ENCODE measurements at regions not wholly inside any gene's neighbourhood (a gene's known extent, or its start where the extent isn't known, plus 50 kb on each side); places are given as distances from the start of the nearest gene placed in this dataset.

GRCh38 chr1:162944974-162945674, 84.1 kb upstream of the CCDC190 start:
- no peak for TF ChIP-seq TAF1 (IDR thresholded peaks at IDR 0.05; ENCODE audit: low read depth)
- TF ChIP-seq EGR1 (IDR thresholded peaks at IDR 0.05): no peak
- no peak for TF ChIP-seq EP300 (IDR thresholded peaks at IDR 0.05; ENCODE audit: borderline replicate concordance)
- TF ChIP-seq MAX (IDR thresholded peaks at IDR 0.05): no peak
- no peak for TF ChIP-seq RAD21 (IDR thresholded peaks at IDR 0.05; ENCODE audit: low read depth)
- no peak for TF ChIP-seq ZBTB7A (IDR thresholded peaks at IDR 0.05; ENCODE audit: low read depth)
- TF ChIP-seq TEAD4 (IDR thresholded peaks at IDR 0.05): no peak
- TF ChIP-seq USF1 (IDR thresholded peaks at IDR 0.05): no peak
- no peak for TF ChIP-seq TCF12 (IDR thresholded peaks at IDR 0.05; ENCODE audit: low read depth)
- TF ChIP-seq YY1 (IDR thresholded peaks at IDR 0.05; ENCODE audit: low read depth): no peak
- no peak for TF ChIP-seq CEBPB (IDR thresholded peaks at IDR 0.05)
- no peak for TF ChIP-seq NFIC (IDR thresholded peaks at IDR 0.05)
- no peak for TF ChIP-seq CREB1 (IDR thresholded peaks at IDR 0.05; ENCODE audit: low read depth)
- no peak for TF ChIP-seq FOXM1 (IDR thresholded peaks at IDR 0.05; ENCODE audit: borderline replicate concordance, low read depth)
- TF ChIP-seq REST (IDR thresholded peaks at IDR 0.05; ENCODE audit: low read depth): no peak

GRCh38 chr1:162943622-162944021, 82.6 kb upstream of the CCDC190 start:
- no peak for TF ChIP-seq EGR1 (IDR thresholded peaks at IDR 0.05)
- TF ChIP-seq USF1 (IDR thresholded peaks at IDR 0.05): no peak
- no peak for TF ChIP-seq YY1 (IDR thresholded peaks at IDR 0.05; ENCODE audit: low read depth)
- peak; percentile 12; the same call in 1 of the 2 replicates for TF ChIP-seq RAD21 (IDR thresholded peaks at IDR 0.05; ENCODE audit: low read depth)
- TF ChIP-seq CREB1 (IDR thresholded peaks at IDR 0.05; ENCODE audit: low read depth): 0 out of 2 replicates have a peak, but pooled peaks have one; percentile 9
- TF ChIP-seq TEAD4 (IDR thresholded peaks at IDR 0.05): peak; percentile 81
- TF ChIP-seq REST (IDR thresholded peaks at IDR 0.05; ENCODE audit: low read depth): no peak
- TF ChIP-seq EP300 (IDR thresholded peaks at IDR 0.05; ENCODE audit: borderline replicate concordance): peak; percentile 69
- TF ChIP-seq TCF12 (IDR thresholded peaks at IDR 0.05; ENCODE audit: low read depth): peak; percentile 74; the same call in 1 of the 2 replicates
- TF ChIP-seq NFIC (IDR thresholded peaks at IDR 0.05): peak; percentile 68
- no peak for TF ChIP-seq TAF1 (IDR thresholded peaks at IDR 0.05; ENCODE audit: low read depth)
- no peak for TF ChIP-seq MAX (IDR thresholded peaks at IDR 0.05)
- 0 out of 2 replicates have a peak, but pooled peaks have one; percentile 43 for TF ChIP-seq FOXM1 (IDR thresholded peaks at IDR 0.05; ENCODE audit: borderline replicate concordance, low read depth)
- TF ChIP-seq ZBTB7A (IDR thresholded peaks at IDR 0.05; ENCODE audit: low read depth): no peak
- peak; percentile 52; the same call in 1 of the 2 replicates for TF ChIP-seq CEBPB (IDR thresholded peaks at IDR 0.05)

GRCh38 chr1:162942916-162943559, 82.1 kb upstream of the CCDC190 start:
- peak; percentile 97 for TF ChIP-seq CEBPB (IDR thresholded peaks at IDR 0.05)
- TF ChIP-seq EGR1 (IDR thresholded peaks at IDR 0.05): peak; percentile 36; the same call in 1 of the 2 replicates
- TF ChIP-seq CREB1 (IDR thresholded peaks at IDR 0.05; ENCODE audit: low read depth): no peak
- peak; percentile 71 for TF ChIP-seq NFIC (IDR thresholded peaks at IDR 0.05)
- no peak for TF ChIP-seq MAX (IDR thresholded peaks at IDR 0.05)
- TF ChIP-seq REST (IDR thresholded peaks at IDR 0.05; ENCODE audit: low read depth): no peak
- no peak for TF ChIP-seq TEAD4 (IDR thresholded peaks at IDR 0.05)
- TF ChIP-seq EP300 (IDR thresholded peaks at IDR 0.05; ENCODE audit: borderline replicate concordance): peak; percentile 67
- TF ChIP-seq ZBTB7A (IDR thresholded peaks at IDR 0.05; ENCODE audit: low read depth): no peak
- no peak for TF ChIP-seq TAF1 (IDR thresholded peaks at IDR 0.05; ENCODE audit: low read depth)
- peak; percentile 66 for TF ChIP-seq FOXM1 (IDR thresholded peaks at IDR 0.05; ENCODE audit: borderline replicate concordance, low read depth)
- peak; percentile 2; the same call in 1 of the 2 replicates for TF ChIP-seq RAD21 (IDR thresholded peaks at IDR 0.05; ENCODE audit: low read depth)
